OCI-LY1 (cell line): ENCODE measurements at regions not wholly inside any gene's neighbourhood (a gene's known extent, or its start where the extent isn't known, plus 50 kb on each side); places are given as distances from the start of the nearest gene placed in this dataset.

ENCODE experiments used
- H2AFZ ChIP-seq: fragments of 200-600 bp; sonication (generic), shearing (Covaris generic); 2 replicates; pipeline ENCODE4 v1.6.0; 2014; ENCODE audit warnings: antibody characterized with exemption, mild to moderate bottlenecking, low read length
- H3F3A ChIP-seq: fragments of 200-600 bp; sonication (generic), shearing (Covaris generic); 2 replicates; pipeline ENCODE4 v1.6.0; 2014; ENCODE audit warnings: mild to moderate bottlenecking, antibody characterized with exemption, low read length, moderate library complexity; ENCODE audit not compliant: insufficient read depth
- H3K27ac ChIP-seq: fragments of 200-600 bp; sonication (generic); 2 replicates; pipeline ENCODE4 v1.5.1; 2014; ENCODE audit warnings: low read length, mixed run types, mild to moderate bottlenecking, low read depth; ENCODE audit not compliant: poor library complexity, severe bottlenecking
- H3K27me3 ChIP-seq: fragments of 200-600 bp; sonication (generic); 2 replicates; pipeline ENCODE4 v1.6.0; 2014; ENCODE audit warnings: antibody characterized with exemption, mild to moderate bottlenecking, low read length, moderate library complexity; ENCODE audit not compliant: insufficient read depth
- H3K36me3 ChIP-seq: fragments of 200-600 bp; sonication (generic); 2 replicates; pipeline ENCODE4 v1.6.1; 2014; ENCODE audit warnings: mild to moderate bottlenecking, antibody characterized with exemption, low read length, moderate library complexity, mixed read lengths; ENCODE audit not compliant: insufficient read depth
- H3K4me1 ChIP-seq: fragments of 200-600 bp; sonication (generic); 2 replicates; pipeline ENCODE4 v1.5.1; 2014; ENCODE audit warnings: mild to moderate bottlenecking, low read length, moderate library complexity; ENCODE audit not compliant: insufficient read depth, severe bottlenecking
- H3K4me2 ChIP-seq: fragments of 200-600 bp; sonication (generic), shearing (Covaris generic); 2 replicates; pipeline ENCODE4 v1.6.1; 2014; ENCODE audit warnings: low read length
- H3K4me3 ChIP-seq: fragments of 200-600 bp; sonication (generic); 2 replicates; pipeline ENCODE4 v1.5.1; 2014; ENCODE audit warnings: low read length, low read depth, mild to moderate bottlenecking, mixed read lengths; ENCODE audit not compliant: poor library complexity, severe bottlenecking
- H3K79me2 ChIP-seq: fragments of 200-600 bp; shearing (Covaris generic); 2 replicates; pipeline ENCODE4 v1.6.1; 2016; ENCODE audit warnings: mixed run types, low read length, mixed read lengths; ENCODE audit not compliant: insufficient read depth
- H3K9ac ChIP-seq: fragments of 200-600 bp; sonication (generic), shearing (Covaris generic); 2 replicates; pipeline ENCODE4 v1.6.1; 2014; ENCODE audit warnings: mild to moderate bottlenecking, low read length, mixed read lengths
- H3K9me2 ChIP-seq: fragments of 200-600 bp; sonication (generic), shearing (Covaris generic); 2 replicates; pipeline ENCODE4 v1.6.1; 2014; ENCODE audit warnings: low read depth, mild to moderate bottlenecking, low read length, mixed read lengths
- H3K9me3 ChIP-seq: fragments of 200-600 bp; shearing (Covaris generic); 2 replicates; pipeline ENCODE4 v1.6.1; 2014; ENCODE audit warnings: low read length, mixed read lengths
- H4K20me1 ChIP-seq: fragments of 200-600 bp; sonication (generic), shearing (Covaris generic); 2 replicates; pipeline ENCODE4 v1.6.0; 2016; ENCODE audit warnings: mild to moderate bottlenecking, low read length; ENCODE audit not compliant: insufficient read depth
- EZH2 ChIP-seq: fragments of 200-600 bp; sonication (generic), shearing (Covaris generic); IDR thresholded peaks from 2 replicates; pipeline ENCODE4 v1.8.0; 2017; ENCODE audit warnings: borderline replicate concordance, mixed run types, mild to moderate bottlenecking, antibody characterized with exemption, low read length, moderate library complexity, mixed read lengths
- TF ChIP-seq, protein P1 (sequence below): fragments of 200-600 bp; sonication (generic), shearing (Covaris generic); IDR thresholded peaks from 2 replicates; pipeline ENCODE4 v1.5.1; 2017; ENCODE audit warnings: mild to moderate bottlenecking, antibody characterized with exemption, low read length, moderate library complexity, mixed read lengths

GRCh38 chr3:20810555-20810954 lies 624.5 kb upstream of the SGO1 start:
- H4K20me1 ChIP-seq: no peaks in the 10 kb centered on the region
- no peak overlapping the region for H3K27ac ChIP-seq
- no peak overlapping the region for H3K4me3 ChIP-seq
- no peaks in the 10 kb centered on the region for H3K4me1 ChIP-seq
- H3K27me3 ChIP-seq: no peaks in the 10 kb centered on the region
- H3K9ac ChIP-seq: no peak overlapping the region
- H2AFZ ChIP-seq: no peak overlapping the region
- H3K36me3 ChIP-seq: no peaks in the 10 kb centered on the region
- TF ChIP-seq, protein P1, sequence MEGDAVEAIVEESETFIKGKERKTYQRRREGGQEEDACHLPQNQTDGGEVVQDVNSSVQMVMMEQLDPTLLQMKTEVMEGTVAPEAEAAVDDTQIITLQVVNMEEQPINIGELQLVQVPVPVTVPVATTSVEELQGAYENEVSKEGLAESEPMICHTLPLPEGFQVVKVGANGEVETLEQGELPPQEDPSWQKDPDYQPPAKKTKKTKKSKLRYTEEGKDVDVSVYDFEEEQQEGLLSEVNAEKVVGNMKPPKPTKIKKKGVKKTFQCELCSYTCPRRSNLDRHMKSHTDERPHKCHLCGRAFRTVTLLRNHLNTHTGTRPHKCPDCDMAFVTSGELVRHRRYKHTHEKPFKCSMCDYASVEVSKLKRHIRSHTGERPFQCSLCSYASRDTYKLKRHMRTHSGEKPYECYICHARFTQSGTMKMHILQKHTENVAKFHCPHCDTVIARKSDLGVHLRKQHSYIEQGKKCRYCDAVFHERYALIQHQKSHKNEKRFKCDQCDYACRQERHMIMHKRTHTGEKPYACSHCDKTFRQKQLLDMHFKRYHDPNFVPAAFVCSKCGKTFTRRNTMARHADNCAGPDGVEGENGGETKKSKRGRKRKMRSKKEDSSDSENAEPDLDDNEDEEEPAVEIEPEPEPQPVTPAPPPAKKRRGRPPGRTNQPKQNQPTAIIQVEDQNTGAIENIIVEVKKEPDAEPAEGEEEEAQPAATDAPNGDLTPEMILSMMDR: no peak
- TF ChIP-seq EZH2: no peak
- no peaks in the 10 kb centered on the region for H3K79me2 ChIP-seq
- H3F3A ChIP-seq: no peaks in the 10 kb centered on the region
- no peaks in the 10 kb centered on the region for H3K9me2 ChIP-seq
- H3K9me3 ChIP-seq: no peaks in the 10 kb centered on the region
- H3K4me2 ChIP-seq: no peak overlapping the region

DNA sequence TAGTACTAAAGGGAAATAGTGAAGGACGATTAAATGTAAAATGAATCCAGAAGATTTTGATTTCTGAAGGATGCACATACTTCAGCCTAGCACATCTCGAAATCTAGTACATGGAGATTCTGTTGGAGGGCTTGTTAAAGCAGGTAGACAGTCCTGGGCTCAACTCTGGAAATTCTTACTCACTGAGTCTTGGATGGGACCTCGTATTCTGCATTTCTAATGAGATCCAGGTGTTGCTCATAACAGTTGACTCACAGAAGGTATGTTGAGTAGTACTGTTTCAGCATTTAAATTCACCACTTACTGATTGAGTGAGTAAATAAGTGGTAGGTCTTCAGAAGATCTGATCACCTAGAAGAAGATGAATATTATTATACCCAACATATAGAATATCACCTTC lies 623.4 kb upstream of the SGO1 start:
- Histone ChIP-seq H3K4me2 (no peak overlapping the region), H3K36me3 (no peaks in the 10 kb centered on the region), H2AFZ (no peak overlapping the region), H3F3A (no peaks in the 10 kb centered on the region), H3K27ac (no peak overlapping the region), H3K4me3 (no peak overlapping the region), H3K9me2 (no peaks in the 10 kb centered on the region), H3K79me2 (no peaks in the 10 kb centered on the region), H4K20me1 (no peaks in the 10 kb centered on the region), H3K4me1 (no peaks in the 10 kb centered on the region), H3K27me3 (no peaks in the 10 kb centered on the region), H3K9ac (no peak overlapping the region), H3K9me3 (no peaks in the 10 kb centered on the region)
- TF ChIP-seq, protein P1: no peak
- TF ChIP-seq EZH2: no peak

DNA sequence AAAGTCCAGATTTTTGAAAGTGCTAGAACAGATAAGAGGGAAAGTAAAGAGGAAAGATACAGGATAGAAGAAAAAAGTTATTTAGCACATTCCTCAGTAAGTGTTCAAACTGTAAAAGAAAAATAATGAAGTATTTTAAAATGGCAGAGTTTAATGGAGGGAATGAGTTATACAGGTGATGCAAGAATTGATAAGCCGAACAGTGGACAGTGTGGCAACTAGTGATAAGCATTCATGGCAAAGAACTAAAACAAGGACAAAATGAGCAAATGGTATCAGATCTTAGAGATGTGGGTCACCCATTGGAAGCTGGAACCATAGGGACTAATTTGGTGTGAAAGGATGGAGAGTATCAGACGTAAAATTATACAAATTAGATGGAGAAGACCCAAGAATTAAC lies 622.9 kb upstream of the SGO1 start:
- no peak overlapping the region for H3K9ac ChIP-seq
- H3K4me2 ChIP-seq: no peak overlapping the region
- H3K79me2 ChIP-seq: no peaks in the 10 kb centered on the region
- TF ChIP-seq EZH2: no peak
- TF ChIP-seq, protein P1: no peak
- H3K27me3 ChIP-seq: no peaks in the 10 kb centered on the region
- H3K27ac ChIP-seq: no peak overlapping the region
- no peak overlapping the region for H3K4me3 ChIP-seq
- H3K9me2 ChIP-seq: no peaks in the 10 kb centered on the region
- no peak overlapping the region for H2AFZ ChIP-seq
- no peaks in the 10 kb centered on the region for H3F3A ChIP-seq
- H3K4me1 ChIP-seq: no peaks in the 10 kb centered on the region
- H3K36me3 ChIP-seq: no peaks in the 10 kb centered on the region
- H4K20me1 ChIP-seq: no peaks in the 10 kb centered on the region
- H3K9me3 ChIP-seq: no peaks in the 10 kb centered on the region
